Heart left ventricle (tissue), 13 donors: ENCODE measurements at regions not wholly inside any gene's neighbourhood (a gene's known extent, or its start where the extent isn't known, plus 50 kb on each side); places are given as distances from the start of the nearest gene placed in this dataset.

Experiments used
- CTCF ChIP-seq, 12 donors: fragments of 200-600 bp; sonication (generic) in 4 of 12; IDR thresholded peaks; one replicate each; pipeline versions ENCODE4 v1.5.0 to v1.8.0; 2018 to 2022; ENCODE audit warnings: antibody characterized with exemption in 12 of 12, mild to moderate bottlenecking in 5 of 12
- POLR2A ChIP-seq, 2 donors: fragments of 450-650 bp; IDR thresholded peaks; one replicate each; pipeline ENCODE4 v1.6.1; 2017; ENCODE audit warnings: antibody characterized with exemption in 2 of 2, mild to moderate bottlenecking in 2 of 2, moderate library complexity in 2 of 2
- donor health status: ischemic (EF 13 %, LVEDD 7.1; RV severe dilation, severe dysfunction).
- donor health status: DM: no; HTN: yes; CAD: no.
- donor health status: DM: no; HTN: no; CAD: no.
- donor health status: ischemic (EF 25% LVEDD 6.9; RV normal size, moderate dysfunction).
- donor health status: ischemic (EF 25% LVEDD 5.7; RV mildly dilated, moderate dysfunction).
- donor health status: ischemic (EF 35%, LVEDD 5.7; RV mildly dilated, moderate dysfunction).
- donor health status: nonischemic (EF 11% LVEDD 7.7; RV severe dilation, severe dysfunction).
- donor health status: DM: yes; HTN: yes; CAD: no.
- donor health status: PGD.
- donor health status: ischemic (EF 29% LVEDD 5.4; RV normal size, mild dysfunction).
- donor health status: nonischemic (EF 23%, LVEDD 6.1; RV moderate dilation, normal function).

- no peak for TF ChIP-seq CTCF (IDR thresholded peaks at IDR 0.05)
- TF ChIP-seq POLR2A (IDR thresholded peaks at IDR 0.05) = no peak
Measured at GRCh38 chr2:117481608-117482007, 332.9 kb upstream of the DDX18 start.
